CD8-positive, alpha-beta memory T cell (primary cell): ENCODE measurements at regions not wholly inside any gene's neighbourhood (a gene's known extent, or its start where the extent isn't known, plus 50 kb on each side); places are given as distances from the start of the nearest gene placed in this dataset.
"Not testable (repeated sequence)": the region's sequence is repeated elsewhere in the genome, so short reads cannot be mapped to it uniquely, and the experiment has no call there.

ENCODE experiments used
- CTCF ChIA-PET: fragments of 350-600 bp; sonication (Branson Sonifier 250); formaldehyde crosslinking; loops from one replicate; lab custom pipeline; 2021; ENCODE audit warnings: antibody characterized with exemption; lab: Charles Lee
- POLR2A ChIA-PET: fragments of 350-600 bp; sonication (Branson Sonifier 250); formaldehyde crosslinking; loops from one replicate; lab custom pipeline; 2021; ENCODE audit warnings: antibody characterized with exemption; lab: Charles Lee
- DNase-seq, 5 donors: peaks; one replicate each; pipeline versions ENCODE4 v3.0.0 to v3.0.0-alpha.2; 2020 to 2022; ENCODE audit warnings: mixed read lengths in 1 of 5
- H3K27ac ChIP-seq: one replicate; pipeline ENCODE4 v1.7.0; 2013; ENCODE audit warnings: low read depth, mild to moderate bottlenecking, low read length, moderate library complexity
- H3K27me3 ChIP-seq: 2 replicates; pipeline ENCODE4 v1.7.0; 2013; ENCODE audit warnings: low read length, mild to moderate bottlenecking; ENCODE audit not compliant: insufficient read depth, poor library complexity, severe bottlenecking
- H3K36me3 ChIP-seq: 2 replicates; pipeline ENCODE4 v1.7.0; 2013; ENCODE audit warnings: mild to moderate bottlenecking, low read length, moderate library complexity; ENCODE audit not compliant: insufficient read depth
- H3K4me1 ChIP-seq: 2 replicates; pipeline ENCODE4 v1.7.0; 2013; ENCODE audit warnings: mild to moderate bottlenecking, low read length, moderate library complexity; ENCODE audit not compliant: insufficient read depth
- H3K4me3 ChIP-seq: 2 replicates; pipeline ENCODE4 v1.7.0; 2013; ENCODE audit warnings: mild to moderate bottlenecking, low read length
- H3K9me3 ChIP-seq: 2 replicates; pipeline ENCODE4 v1.7.0; 2013; ENCODE audit warnings: mild to moderate bottlenecking, low read length
- H3K27ac Mint-ChIP-seq, 8 donors: one replicate each; pipeline ENCODE4 v1.8.0; 2020 to 2021; ENCODE audit warnings: mixed read lengths in 8 of 8, mild to moderate bottlenecking in 6 of 8, inconsistent platforms in 3 of 8, moderate library complexity in 3 of 8
- H3K27me3 Mint-ChIP-seq, 2 donors: one replicate each; pipeline ENCODE4 v1.8.0; 2020 to 2021; ENCODE audit warnings: mixed read lengths in 2 of 2, mild to moderate bottlenecking in 1 of 2, moderate library complexity in 1 of 2
- H3K36me3 Mint-ChIP-seq, 3 donors: one replicate each; pipeline ENCODE4 v1.8.0; 2020 to 2021; ENCODE audit warnings: mixed read lengths in 3 of 3, inconsistent platforms in 1 of 3, mild to moderate bottlenecking in 1 of 3
- H3K4me1 Mint-ChIP-seq, 3 donors: one replicate each; pipeline ENCODE4 v1.8.0; 2020 to 2021; ENCODE audit warnings: mixed read lengths in 3 of 3, inconsistent platforms in 1 of 3, mild to moderate bottlenecking in 1 of 3
- H3K4me3 Mint-ChIP-seq, 7 donors: one replicate each; pipeline ENCODE4 v1.8.0; 2020 to 2021; ENCODE audit warnings: mixed read lengths in 7 of 7, mild to moderate bottlenecking in 6 of 7, moderate library complexity in 4 of 7, inconsistent platforms in 2 of 7
- H3K9me3 Mint-ChIP-seq, 5 donors: one replicate each; pipeline ENCODE4 v1.8.0; 2020 to 2022; ENCODE audit warnings: mixed read lengths in 5 of 5, mild to moderate bottlenecking in 3 of 5, moderate library complexity in 2 of 5, inconsistent platforms in 1 of 5

DNA sequence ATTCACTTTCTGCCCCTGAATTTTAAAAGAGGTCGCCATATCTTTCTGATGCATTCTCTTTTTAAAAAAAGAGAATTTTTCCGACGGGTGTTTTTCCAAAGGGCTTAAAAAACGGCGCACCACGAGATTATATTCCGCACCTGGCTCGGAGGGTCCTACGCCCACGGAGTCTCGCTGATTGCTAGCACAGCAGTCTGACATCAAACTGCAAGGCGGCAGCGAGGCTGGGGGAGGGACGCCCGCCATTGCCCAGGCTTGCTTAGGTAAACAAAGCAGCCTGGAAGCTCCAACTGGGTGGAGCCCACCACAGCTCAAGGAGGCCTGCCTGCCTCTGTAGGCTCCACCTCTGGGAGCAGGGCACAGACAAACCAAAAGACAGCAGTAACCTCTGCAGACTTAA, 370.0 kb downstream of the TBL1XR1 start:
- H3K36me3 ChIP-seq, H3K4me3 ChIP-seq, POLR2A ChIA-PET, H3K27ac ChIP-seq, H3K4me1 Mint-ChIP-seq, CTCF ChIA-PET, H3K4me3 Mint-ChIP-seq, DNase-seq, H3K27me3 ChIP-seq, H3K27ac Mint-ChIP-seq, H3K36me3 Mint-ChIP-seq, H3K9me3 ChIP-seq, H3K4me1 ChIP-seq, H3K9me3 Mint-ChIP-seq: not testable (repeated sequence)
- H3K27me3 Mint-ChIP-seq: peaks cover 0 to 13% of the 10 kb centered on the region in 2 donors

- no peak overlapping the region for H3K4me3 Mint-ChIP-seq
- CTCF ChIA-PET: no interaction called here
- H3K27ac Mint-ChIP-seq: no peak overlapping the region
Observed at GRCh38 chr3:176824811-176825210, 372.5 kb downstream of the TBL1XR1 start.

DNA sequence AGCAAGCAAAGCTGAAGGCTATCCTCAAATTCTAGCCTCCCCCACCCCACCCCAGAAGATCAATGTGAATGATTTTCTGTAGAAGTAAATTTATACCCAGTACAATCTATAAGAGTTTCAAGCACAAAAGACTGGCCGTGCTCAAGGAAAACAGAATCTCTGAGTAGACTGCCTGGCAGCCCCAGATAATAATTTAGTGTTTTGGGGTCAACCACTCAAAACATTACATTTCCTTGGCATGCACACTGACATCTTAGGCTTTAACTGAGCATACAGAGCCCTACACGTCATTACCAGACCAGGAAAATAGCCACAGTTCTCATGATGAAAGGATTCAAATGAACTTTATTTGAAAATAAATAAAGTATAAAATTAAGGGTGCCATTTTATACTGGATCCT, 376.5 kb downstream of the TBL1XR1 start:
- no peaks in the 10 kb centered on the region for H3K4me1 Mint-ChIP-seq
- Histone ChIP-seq H3K27ac (no peak overlapping the region), H3K4me3 (no peak overlapping the region), H3K36me3 (no peaks in the 10 kb centered on the region), H3K4me1 (no peaks in the 10 kb centered on the region), H3K27me3 (no peaks in the 10 kb centered on the region), H3K9me3 (no peaks in the 10 kb centered on the region)
- H3K27ac Mint-ChIP-seq: no peak overlapping the region
- peaks cover 0 to 6% (median 1%) of the 10 kb centered on the region in 5 donors for H3K9me3 Mint-ChIP-seq
- DNase-seq: no peak
- ChIA-PET CTCF (no interaction called here), POLR2A (no interaction called here)
- H3K36me3 Mint-ChIP-seq: no peaks in the 10 kb centered on the region
- no peak overlapping the region for H3K4me3 Mint-ChIP-seq
- peaks cover 1 to 10% of the 10 kb centered on the region in 2 donors for H3K27me3 Mint-ChIP-seq

More at GRCh38 chr3:176824811-176825210, 372.5 kb downstream of the TBL1XR1 start:
- Mint-ChIP-seq H3K27me3 (peaks cover 1 to 20% of the 10 kb centered on the region in 2 donors), H3K4me1 (no peaks in the 10 kb centered on the region), H3K36me3 (no peaks in the 10 kb centered on the region), H3K9me3 (peaks cover 0 to 5% (median 3%) of the 10 kb centered on the region in 5 donors)
- Histone ChIP-seq H3K4me3 (no peak overlapping the region), H3K36me3 (no peaks in the 10 kb centered on the region), H3K27ac (no peak overlapping the region), H3K4me1 (no peaks in the 10 kb centered on the region), H3K27me3 (no peaks in the 10 kb centered on the region), H3K9me3 (no peaks in the 10 kb centered on the region)
- no peak for DNase-seq
- POLR2A ChIA-PET: no interaction called here

GRCh38 chr3:176816937-176817336, 380.3 kb downstream of the TBL1XR1 start:
- no peaks in the 10 kb centered on the region for H3K4me1 ChIP-seq
- no peak overlapping the region for H3K4me3 Mint-ChIP-seq
- no peak overlapping the region for H3K4me3 ChIP-seq
- H3K9me3 Mint-ChIP-seq: peaks cover 0 to 6% (median 2%) of the 10 kb centered on the region in 5 donors
- no peaks in the 10 kb centered on the region for H3K4me1 Mint-ChIP-seq
- no peak overlapping the region for H3K27ac Mint-ChIP-seq
- H3K27me3 Mint-ChIP-seq: peaks cover 3 to 11% of the 10 kb centered on the region in 2 donors
- CTCF ChIA-PET: no interaction called here
- DNase-seq: no peak
- no peaks in the 10 kb centered on the region for H3K36me3 Mint-ChIP-seq
- no peak overlapping the region for H3K27ac ChIP-seq
- no peaks in the 10 kb centered on the region for H3K36me3 ChIP-seq
- H3K27me3 ChIP-seq: no peaks in the 10 kb centered on the region
- POLR2A ChIA-PET: no interaction called here
- no peaks in the 10 kb centered on the region for H3K9me3 ChIP-seq

GRCh38 chr3:176814285-176814684, 383.0 kb downstream of the TBL1XR1 start:
- ChIA-PET CTCF (no interaction called here), POLR2A (no interaction called here)
- DNase-seq: no peak
- Histone ChIP-seq H3K27me3 (no peaks in the 10 kb centered on the region), H3K4me3 (no peak overlapping the region), H3K4me1 (no peaks in the 10 kb centered on the region), H3K27ac (no peak overlapping the region), H3K36me3 (no peaks in the 10 kb centered on the region), H3K9me3 (no peaks in the 10 kb centered on the region)
- Mint-ChIP-seq H3K27me3 (peaks cover 2 to 4% of the 10 kb centered on the region in 2 donors), H3K36me3 (no peaks in the 10 kb centered on the region), H3K4me3 (no peak overlapping the region), H3K9me3 (peaks cover 0 to 4% (median 2%) of the 10 kb centered on the region in 5 donors), H3K27ac (no peak overlapping the region), H3K4me1 (no peaks in the 10 kb centered on the region)

DNA sequence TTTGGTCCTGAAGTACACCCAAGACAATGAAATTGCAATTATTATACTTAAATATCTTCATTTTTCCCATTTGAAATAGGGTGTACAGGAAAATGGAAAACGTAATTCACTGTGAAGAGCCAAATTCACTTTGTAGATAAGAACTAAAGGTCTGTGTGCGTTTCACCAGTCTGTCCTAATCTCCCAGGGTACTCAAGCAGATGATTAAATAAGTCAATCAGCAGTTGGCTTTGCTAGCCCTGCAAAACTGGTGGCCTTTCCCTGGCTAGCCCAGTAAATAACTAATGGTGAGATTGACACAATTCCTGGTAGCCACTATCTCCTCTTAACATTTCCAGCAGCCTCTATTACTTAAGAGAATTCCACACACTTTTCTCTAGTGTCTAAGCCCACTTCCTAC, 389.3 kb downstream of the TBL1XR1 start:
- Histone ChIP-seq H3K36me3 (no peaks in the 10 kb centered on the region), H3K4me3 (no peak overlapping the region), H3K9me3 (no peaks in the 10 kb centered on the region), H3K4me1 (no peaks in the 10 kb centered on the region), H3K27me3 (no peaks in the 10 kb centered on the region), H3K27ac (no peak overlapping the region)
- CTCF ChIA-PET: no interaction called here
- H3K36me3 Mint-ChIP-seq: no peaks in the 10 kb centered on the region
- no peaks in the 10 kb centered on the region for H3K9me3 Mint-ChIP-seq
- H3K4me3 Mint-ChIP-seq: no peak overlapping the region
- H3K27me3 Mint-ChIP-seq: peaks cover 0 to 4% of the 10 kb centered on the region in 2 donors
- POLR2A ChIA-PET: no interaction called here
- no peak for DNase-seq
- no peaks in the 10 kb centered on the region for H3K4me1 Mint-ChIP-seq
- H3K27ac Mint-ChIP-seq: no peak overlapping the region

DNA sequence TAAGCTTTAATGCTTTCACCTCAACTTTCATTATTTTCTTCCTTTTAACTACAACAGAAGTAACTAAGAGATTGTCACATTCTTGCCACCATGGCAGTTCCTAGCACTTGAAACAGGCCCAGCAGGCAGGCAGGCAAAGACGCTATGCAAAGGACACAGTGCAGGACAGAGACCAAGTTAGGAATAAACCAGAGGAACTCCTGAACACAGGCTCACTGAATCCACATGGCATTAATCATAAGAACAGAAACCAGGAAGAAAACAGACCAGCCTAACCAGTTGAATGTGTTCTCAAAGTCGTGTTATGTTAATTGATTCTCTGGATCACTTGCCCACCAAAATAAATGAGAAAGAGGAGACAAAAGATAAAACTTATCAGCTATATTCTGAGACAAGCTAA, 397.6 kb downstream of the TBL1XR1 start:
- H3K4me1 ChIP-seq: no peaks in the 10 kb centered on the region
- CTCF ChIA-PET: no interaction called here

GRCh38 chr3:176798680-176799079, 398.6 kb downstream of the TBL1XR1 start:
- Histone ChIP-seq H3K27ac (no peak overlapping the region), H3K27me3 (no peaks in the 10 kb centered on the region), H3K36me3 (no peaks in the 10 kb centered on the region), H3K4me3 (no peak overlapping the region), H3K9me3 (no peaks in the 10 kb centered on the region), H3K4me1 (no peaks in the 10 kb centered on the region)
- Mint-ChIP-seq H3K27me3 (peaks cover 7 to 23% of the 10 kb centered on the region in 2 donors), H3K4me3 (no peak overlapping the region), H3K9me3 (peaks cover 0 to 4% (median 2%) of the 10 kb centered on the region in 5 donors), H3K36me3 (no peaks in the 10 kb centered on the region), H3K27ac (no peak overlapping the region), H3K4me1 (no peaks in the 10 kb centered on the region)
- DNase-seq: no peak
- ChIA-PET POLR2A (no interaction called here), CTCF (no interaction called here)

More for the DNA sequence above, 397.6 kb downstream of the TBL1XR1 start:
- H3K36me3 ChIP-seq: no peaks in the 10 kb centered on the region
- H3K9me3 ChIP-seq: no peaks in the 10 kb centered on the region
- peaks cover 7 to 23% of the 10 kb centered on the region in 2 donors for H3K27me3 Mint-ChIP-seq
- no peak overlapping the region for H3K4me3 Mint-ChIP-seq
- POLR2A ChIA-PET: no interaction called here
- H3K27ac ChIP-seq: no peak overlapping the region
- no peak overlapping the region for H3K4me3 ChIP-seq
- H3K9me3 Mint-ChIP-seq: peaks cover 0 to 4% (median 2%) of the 10 kb centered on the region in 5 donors
- H3K4me1 Mint-ChIP-seq: no peaks in the 10 kb centered on the region
- H3K27ac Mint-ChIP-seq: no peak overlapping the region
- no peaks in the 10 kb centered on the region for H3K27me3 ChIP-seq
- no peaks in the 10 kb centered on the region for H3K36me3 Mint-ChIP-seq
- DNase-seq: no peak

DNA sequence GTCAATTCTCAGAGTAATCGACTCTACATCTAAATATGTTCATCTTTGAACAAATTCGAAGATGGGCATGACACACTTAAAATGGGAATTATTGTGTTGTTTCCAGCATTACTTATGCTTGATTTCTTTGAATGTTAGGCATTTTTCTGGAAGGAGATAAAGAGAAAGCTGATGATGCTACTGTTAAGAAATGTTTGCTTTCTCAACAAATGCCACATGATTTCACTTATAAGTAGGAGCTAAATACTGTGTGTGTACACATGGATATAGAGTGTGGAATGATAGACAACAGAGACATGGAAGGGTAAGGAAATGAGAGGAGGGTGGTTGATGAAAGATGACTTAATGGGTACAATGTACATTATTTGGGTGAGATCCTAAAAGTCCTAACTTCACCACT, 400.9 kb downstream of the TBL1XR1 start:
- no peak overlapping the region for H3K4me3 Mint-ChIP-seq
- H3K4me1 Mint-ChIP-seq: no peaks in the 10 kb centered on the region
- H3K27ac ChIP-seq: no peak overlapping the region
- CTCF ChIA-PET: no interaction called here
- H3K9me3 ChIP-seq: no peaks in the 10 kb centered on the region
- H3K36me3 Mint-ChIP-seq: no peaks in the 10 kb centered on the region
- no peaks in the 10 kb centered on the region for H3K4me1 ChIP-seq
- peaks cover 0 to 4% (median under 1%) of the 10 kb centered on the region in 5 donors for H3K9me3 Mint-ChIP-seq
- H3K4me3 ChIP-seq: no peak overlapping the region
- POLR2A ChIA-PET: no interaction called here
- H3K27ac Mint-ChIP-seq: no peak overlapping the region
- no peaks in the 10 kb centered on the region for H3K36me3 ChIP-seq
- H3K27me3 Mint-ChIP-seq: peaks cover 7 to 23% of the 10 kb centered on the region in 2 donors
- no peaks in the 10 kb centered on the region for H3K27me3 ChIP-seq
- DNase-seq: no peak
